Mammary epithelial cell (primary cell): ENCODE measurements at regions not wholly inside any gene's neighbourhood (a gene's known extent, or its start where the extent isn't known, plus 50 kb on each side); places are given as distances from the start of the nearest gene placed in this dataset.

Experiments used
- EZH2 ChIP-seq: IDR thresholded peaks from 2 replicates; pipeline ENCODE4 v1.6.1; 2012; ENCODE audit warnings: low read length, inconsistent platforms, borderline replicate concordance
- TF ChIP-seq, protein P1 (sequence below), 2 donors: IDR thresholded peaks in 1 of 2; conservative IDR thresholded peaks in 1 of 2; 2 replicates each; pipeline ENCODE4 v1.5.1; 2011 to 2012; ENCODE audit warnings: inconsistent platforms in 2 of 2, low read length in 2 of 2, mild to moderate bottlenecking in 2 of 2, control low read depth in 1 of 2, low read depth in 1 of 2; ENCODE audit not compliant: insufficient read depth in 1 of 2; ENCODE audit errors: extremely low read depth in 1 of 2

DNA sequence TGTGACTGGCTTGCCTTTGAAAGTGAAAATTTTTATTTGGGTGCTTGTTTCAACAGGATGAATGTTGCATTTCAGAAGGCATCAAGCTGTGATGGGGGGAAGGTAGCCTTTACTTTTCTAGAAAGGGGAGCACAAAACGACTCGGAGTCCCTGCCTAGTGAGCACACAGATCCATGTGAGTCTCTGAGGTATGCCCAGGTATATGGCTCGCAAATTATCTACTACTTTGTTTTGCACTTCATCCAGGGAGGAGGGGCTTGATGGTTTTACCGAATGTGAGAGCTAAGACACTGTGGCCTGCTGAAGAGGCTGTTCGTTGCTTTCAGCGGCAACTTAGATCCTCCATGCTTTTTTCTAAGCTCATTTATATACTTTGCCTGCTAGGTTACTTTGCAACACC, 537.7 kb upstream of the PTBP2 start:
- TF ChIP-seq, protein P1, sequence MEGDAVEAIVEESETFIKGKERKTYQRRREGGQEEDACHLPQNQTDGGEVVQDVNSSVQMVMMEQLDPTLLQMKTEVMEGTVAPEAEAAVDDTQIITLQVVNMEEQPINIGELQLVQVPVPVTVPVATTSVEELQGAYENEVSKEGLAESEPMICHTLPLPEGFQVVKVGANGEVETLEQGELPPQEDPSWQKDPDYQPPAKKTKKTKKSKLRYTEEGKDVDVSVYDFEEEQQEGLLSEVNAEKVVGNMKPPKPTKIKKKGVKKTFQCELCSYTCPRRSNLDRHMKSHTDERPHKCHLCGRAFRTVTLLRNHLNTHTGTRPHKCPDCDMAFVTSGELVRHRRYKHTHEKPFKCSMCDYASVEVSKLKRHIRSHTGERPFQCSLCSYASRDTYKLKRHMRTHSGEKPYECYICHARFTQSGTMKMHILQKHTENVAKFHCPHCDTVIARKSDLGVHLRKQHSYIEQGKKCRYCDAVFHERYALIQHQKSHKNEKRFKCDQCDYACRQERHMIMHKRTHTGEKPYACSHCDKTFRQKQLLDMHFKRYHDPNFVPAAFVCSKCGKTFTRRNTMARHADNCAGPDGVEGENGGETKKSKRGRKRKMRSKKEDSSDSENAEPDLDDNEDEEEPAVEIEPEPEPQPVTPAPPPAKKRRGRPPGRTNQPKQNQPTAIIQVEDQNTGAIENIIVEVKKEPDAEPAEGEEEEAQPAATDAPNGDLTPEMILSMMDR (conservative IDR thresholded peaks at IDR 0.05 in 1 of 2, IDR thresholded peaks at IDR 0.05 in 1 of 2; ENCODE audit: extremely low read depth in 1 of 2, insufficient read depth in 1 of 2, low read depth in 1 of 2, low read length in 2 of 2): no peak
- TF ChIP-seq EZH2: no peak
